GDM1 (cell line): ENCODE measurements at regions not wholly inside any gene's neighbourhood (a gene's known extent, or its start where the extent isn't known, plus 50 kb on each side); places are given as distances from the start of the nearest gene placed in this dataset.
"Not testable (repeated sequence)": the region's sequence is repeated elsewhere in the genome, so short reads cannot be mapped to it uniquely, and the experiment has no call there.

Experiments used
- DNase-seq: peaks from one replicate; lab custom pipeline; 2025; lab: John Stamatoyannopoulos, UW

DNA sequence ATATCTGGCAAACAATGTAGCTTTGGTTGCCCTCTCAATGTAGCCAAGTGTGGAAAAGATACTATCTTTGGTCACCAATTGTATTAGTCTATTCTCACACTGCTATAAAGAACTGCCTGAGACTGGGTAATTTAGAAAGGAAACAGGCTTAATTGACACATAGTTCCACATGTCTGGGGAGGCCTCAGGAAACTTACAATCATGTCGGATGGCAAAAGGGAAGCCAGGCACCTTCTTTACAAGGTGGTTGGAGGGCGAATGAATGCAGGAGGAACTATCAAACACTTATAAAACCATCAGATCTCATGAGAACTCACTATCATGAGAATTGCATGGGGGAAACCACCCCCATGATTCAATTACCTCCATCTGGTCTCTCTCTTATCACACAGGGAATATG lies 133.1 kb upstream of the TBCA start:
- DNase-seq, result no peak

GRCh38 chr5:77908787-77909186 lies 132.6 kb upstream of the TBCA start:
- no peak for DNase-seq

DNA sequence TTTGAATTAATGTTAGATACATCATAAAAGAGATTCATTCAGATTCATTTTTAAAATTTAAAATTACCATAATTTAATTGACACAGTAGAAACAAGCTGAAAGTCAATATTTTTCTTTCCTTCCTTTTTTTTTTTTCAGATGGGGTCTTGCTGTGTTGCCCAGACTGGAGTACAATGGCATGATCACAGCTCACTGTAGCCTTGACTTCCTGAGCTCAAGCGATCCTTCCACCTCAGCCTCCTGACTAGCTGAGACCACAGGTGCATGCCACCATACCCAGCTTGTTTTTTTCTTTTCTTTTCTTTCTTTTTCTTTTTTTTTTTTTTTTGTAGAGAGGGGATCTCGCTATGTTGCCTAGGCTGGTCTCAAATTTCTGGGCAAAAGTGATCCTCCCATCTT lies 131.6 kb upstream of the TBCA start:
- no peak for DNase-seq

DNA sequence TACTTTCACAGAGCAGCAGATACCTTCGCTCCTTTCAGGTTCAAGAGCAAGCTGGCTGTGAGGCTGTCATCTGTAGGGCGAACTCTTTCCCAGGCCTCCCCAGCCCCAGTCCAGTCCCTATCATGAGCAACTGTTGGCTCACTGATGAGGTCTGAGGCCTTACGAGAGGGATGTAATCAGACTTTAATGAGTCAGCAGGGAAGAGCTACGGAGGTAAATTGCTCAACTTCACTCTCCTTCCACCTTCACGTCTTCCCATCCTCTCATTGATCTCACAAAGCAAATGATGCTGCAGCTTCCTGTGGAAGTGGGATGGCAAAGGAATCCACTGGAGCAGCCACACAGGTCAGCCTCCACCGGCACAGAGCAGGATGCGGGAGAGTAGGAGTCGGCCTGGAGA lies 130.7 kb upstream of the TBCA start:
- no peak for DNase-seq

- DNase-seq, result no peak
Measured at GRCh38 chr5:77904362-77904761, 128.2 kb upstream of the TBCA start.

DNA sequence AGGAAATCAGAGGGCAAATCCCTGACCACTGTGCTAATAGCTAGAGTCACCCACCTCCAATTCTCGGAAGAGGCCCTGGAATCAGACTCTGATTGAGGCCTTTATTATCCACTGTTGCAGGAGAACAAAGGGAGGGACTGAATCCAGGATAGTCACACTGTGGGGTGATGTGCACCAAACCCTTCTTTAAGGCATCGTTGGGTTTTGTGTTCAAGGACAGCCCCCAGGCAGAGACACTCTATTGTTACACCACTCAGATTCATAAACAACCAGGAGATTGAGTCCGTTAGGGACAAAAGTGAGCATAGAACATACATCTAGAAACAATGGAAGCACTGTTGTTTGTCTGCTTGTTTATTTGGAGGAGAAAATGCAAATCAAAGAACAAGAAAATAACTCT lies 124.6 kb upstream of the TBCA start:
- no peak for DNase-seq

GRCh38 chr5:77898385-77898784 lies 122.2 kb upstream of the TBCA start:
- no peak for DNase-seq

DNA sequence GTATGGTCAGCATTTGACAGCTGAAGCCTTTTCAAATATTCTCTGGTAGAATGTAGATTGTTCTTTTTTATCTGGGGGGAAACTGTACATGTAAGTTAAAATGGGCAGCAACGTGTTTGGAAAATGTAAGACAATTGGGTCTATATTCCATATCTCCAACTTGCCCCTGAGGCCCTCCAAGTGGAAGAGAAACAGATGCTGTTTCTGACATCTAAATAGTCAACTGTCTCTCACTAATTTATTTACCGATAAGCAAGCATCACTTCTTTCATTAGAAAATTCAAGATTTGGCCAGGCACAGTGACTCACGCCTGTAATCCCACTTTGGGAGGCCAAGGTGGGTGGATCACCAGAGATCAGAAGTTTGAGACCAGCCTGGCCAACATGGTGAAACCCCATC lies 120.2 kb upstream of the TBCA start:
- no peak for DNase-seq

DNA sequence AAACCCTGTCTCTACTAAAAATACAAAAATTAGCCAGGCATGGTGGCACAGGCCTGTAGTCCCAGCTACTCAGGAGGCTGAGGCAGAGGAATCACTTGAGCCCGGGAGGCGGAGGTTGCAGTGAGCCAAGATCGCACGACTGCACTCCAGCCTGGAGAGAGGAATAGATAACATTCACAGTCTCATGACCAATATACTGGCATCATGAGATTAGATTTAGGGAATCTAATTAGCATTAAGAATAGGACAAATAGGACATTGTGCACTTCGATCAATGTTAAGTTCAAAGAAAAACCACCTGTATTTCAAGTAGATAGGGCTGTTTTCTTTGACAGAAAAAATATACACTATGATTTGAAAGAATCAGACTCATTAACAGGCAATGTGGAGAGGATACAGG lies 118.0 kb upstream of the TBCA start:
- DNase-seq, result not testable (repeated sequence)

DNA sequence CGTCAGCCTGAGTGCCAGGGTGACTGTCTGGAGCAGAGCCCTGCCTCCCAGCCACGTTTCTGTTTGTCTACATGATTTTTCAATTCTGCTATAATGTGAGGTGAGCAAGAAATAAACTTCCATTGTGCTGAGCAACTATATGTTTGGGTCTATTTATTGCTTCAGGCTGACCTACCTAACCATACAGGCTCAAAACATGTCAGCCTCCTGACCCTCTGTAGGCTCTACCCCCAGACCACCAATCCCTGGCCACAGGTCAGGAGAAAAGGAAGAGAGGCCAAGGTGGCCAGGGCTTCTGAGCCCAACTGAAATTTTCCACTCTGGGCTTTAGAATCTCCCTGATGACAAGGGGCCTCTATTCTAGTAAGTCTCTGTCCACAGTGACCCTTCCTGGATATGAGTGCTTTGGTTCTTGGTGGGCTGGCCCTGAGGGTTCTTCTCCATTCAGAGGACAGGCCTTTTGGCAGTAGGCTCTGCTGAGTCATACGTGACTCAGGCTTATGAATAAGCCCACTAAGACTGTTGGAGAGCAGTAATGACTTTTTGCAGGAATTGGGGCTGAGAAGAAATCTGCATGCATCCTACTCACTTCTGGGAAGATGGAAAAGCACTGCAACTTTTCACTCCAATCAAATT lies 117.2 kb upstream of the TBCA start:
- peak; percentile 1 for DNase-seq

- no peak for DNase-seq
Measured at GRCh38 chr5:77892061-77893010, 116.2 kb upstream of the TBCA start.

- DNase-seq, result no peak
Measured at GRCh38 chr5:77885519-77885918, 109.4 kb upstream of the TBCA start.

- DNase-seq, result peak; percentile 69
Measured at GRCh38 chr5:77882670-77883257, 106.6 kb upstream of the TBCA start.

DNA sequence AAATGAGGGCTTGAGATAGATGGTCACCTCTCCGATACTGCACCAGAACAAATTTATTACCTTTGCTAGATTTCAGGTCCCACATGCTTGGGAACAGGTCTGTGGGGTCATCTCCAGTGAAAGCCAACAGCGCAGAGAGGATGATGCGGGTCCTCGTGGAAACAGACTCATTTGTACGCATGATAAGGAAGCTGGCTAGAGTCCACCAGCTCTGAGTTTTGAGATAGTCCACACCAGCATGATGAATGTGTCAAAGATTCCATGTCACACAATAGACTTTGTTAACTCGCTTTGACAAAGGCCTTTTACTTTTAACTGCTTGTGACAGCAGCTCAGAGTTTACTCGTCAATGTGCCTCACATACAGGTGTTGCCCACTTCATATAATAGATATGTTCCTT lies 105.4 kb upstream of the TBCA start:
- no peak for DNase-seq

GRCh38 chr5:77877516-77878355 lies 101.6 kb upstream of the TBCA start:
- DNase-seq, result no peak

- no peak for DNase-seq
Measured at GRCh38 chr5:77876862-77877502, 100.8 kb upstream of the TBCA start.

DNA sequence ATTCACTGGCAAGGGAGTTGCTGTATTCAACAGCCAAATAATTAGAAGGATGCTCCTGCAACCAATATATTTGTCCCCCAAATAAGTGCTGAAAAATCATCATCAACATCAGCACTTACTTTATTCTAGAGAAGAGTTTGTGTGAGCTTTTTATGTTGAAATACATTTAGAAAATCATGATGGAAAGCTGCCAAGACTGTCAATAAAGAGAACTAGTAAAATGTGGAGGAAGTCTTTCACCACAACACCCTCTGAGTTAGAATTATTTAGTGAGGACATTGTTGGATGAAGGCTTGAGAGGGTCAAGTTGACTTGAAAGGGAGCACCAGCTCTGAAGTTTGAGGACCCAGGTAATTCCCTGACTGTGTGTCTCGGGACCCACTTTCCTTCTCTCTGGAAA lies 100.2 kb upstream of the TBCA start:
- DNase-seq, result peak; percentile 1

GRCh38 chr5:77874691-77875090 lies 98.6 kb upstream of the TBCA start:
- no peak for DNase-seq

- no peak for DNase-seq
Measured at GRCh38 chr5:77873239-77873638, 97.1 kb upstream of the TBCA start.

GRCh38 chr5:77871946-77872345 lies 95.8 kb upstream of the TBCA start:
- no peak for DNase-seq

DNA sequence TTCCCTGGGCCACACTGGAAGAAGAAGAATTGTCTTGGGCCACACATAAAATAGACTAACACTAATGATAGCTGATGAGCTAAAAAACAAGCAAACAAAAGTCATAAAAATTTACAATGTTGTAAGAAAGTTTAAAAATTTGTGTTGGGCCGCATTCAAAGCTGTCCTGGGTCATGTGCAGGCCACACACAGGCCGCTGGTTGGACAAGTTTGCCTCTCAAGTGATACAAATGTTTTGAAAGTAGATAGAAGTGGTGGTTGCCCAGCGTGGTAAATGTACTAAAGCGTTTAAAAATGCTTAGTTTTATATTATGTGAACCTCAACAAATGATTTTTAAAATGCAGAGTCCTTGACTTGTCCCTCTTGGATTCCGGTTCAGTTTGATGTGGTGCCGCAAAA lies 94.9 kb upstream of the TBCA start:
- no peak for DNase-seq
